ENCODE measurements at regions not wholly inside any gene's neighbourhood (a gene's known extent, or its start where the extent isn't known, plus 50 kb on each side); places are given as distances from the start of the nearest gene placed in this dataset.

DNA sequence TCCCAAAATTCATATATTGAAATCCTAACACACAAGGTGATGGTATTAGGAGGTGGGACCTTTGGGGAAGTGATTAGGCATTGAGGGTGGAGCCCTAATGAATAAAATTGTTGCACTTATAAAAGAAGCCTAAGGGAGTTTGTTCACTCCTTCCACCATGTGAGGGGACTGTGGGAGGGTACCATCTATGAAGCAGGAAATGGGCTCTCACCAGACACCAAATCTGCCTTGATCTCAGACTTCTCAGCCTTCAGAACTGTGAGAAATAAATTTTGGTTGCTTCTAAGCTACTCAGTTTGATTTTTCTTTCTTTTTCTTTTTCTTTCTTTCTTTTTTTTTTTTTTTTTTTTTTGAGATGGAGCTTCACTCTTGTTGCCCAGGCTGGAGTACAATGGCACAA is 116.2 kb upstream of the GPC3 start:
- TF ChIP-seq, protein P1, sequence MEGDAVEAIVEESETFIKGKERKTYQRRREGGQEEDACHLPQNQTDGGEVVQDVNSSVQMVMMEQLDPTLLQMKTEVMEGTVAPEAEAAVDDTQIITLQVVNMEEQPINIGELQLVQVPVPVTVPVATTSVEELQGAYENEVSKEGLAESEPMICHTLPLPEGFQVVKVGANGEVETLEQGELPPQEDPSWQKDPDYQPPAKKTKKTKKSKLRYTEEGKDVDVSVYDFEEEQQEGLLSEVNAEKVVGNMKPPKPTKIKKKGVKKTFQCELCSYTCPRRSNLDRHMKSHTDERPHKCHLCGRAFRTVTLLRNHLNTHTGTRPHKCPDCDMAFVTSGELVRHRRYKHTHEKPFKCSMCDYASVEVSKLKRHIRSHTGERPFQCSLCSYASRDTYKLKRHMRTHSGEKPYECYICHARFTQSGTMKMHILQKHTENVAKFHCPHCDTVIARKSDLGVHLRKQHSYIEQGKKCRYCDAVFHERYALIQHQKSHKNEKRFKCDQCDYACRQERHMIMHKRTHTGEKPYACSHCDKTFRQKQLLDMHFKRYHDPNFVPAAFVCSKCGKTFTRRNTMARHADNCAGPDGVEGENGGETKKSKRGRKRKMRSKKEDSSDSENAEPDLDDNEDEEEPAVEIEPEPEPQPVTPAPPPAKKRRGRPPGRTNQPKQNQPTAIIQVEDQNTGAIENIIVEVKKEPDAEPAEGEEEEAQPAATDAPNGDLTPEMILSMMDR (IDR thresholded peaks at IDR 0.05), result no peak
- TF ChIP-seq POLR2A (IDR thresholded peaks at IDR 0.05) (no peak), POLR2AphosphoS5 (IDR thresholded peaks at IDR 0.05) (no peak)
